ENCODE measurements at regions not wholly inside any gene's neighbourhood (a gene's known extent, or its start where the extent isn't known, plus 50 kb on each side); places are given as distances from the start of the nearest gene placed in this dataset.

GRCh38 chr14:40417777-40418401, 985.7 kb upstream of the FBXO33 start:
- DNase-seq = no peak
- Mint-ChIP-seq H3K36me3 (ENCODE audit: low read depth) (no peaks in the 10 kb centered on the region), H3K27ac (no peak overlapping the region), H3K4me3 (no peak overlapping the region), H3K4me1 (no peaks in the 10 kb centered on the region), H3K27me3 (no peaks in the 10 kb centered on the region)
- no peak for ATAC-seq
- no peaks in the 10 kb centered on the region for H3K9me3 ChIP-seq (ENCODE audit: control insufficient read depth, low read length, poor library complexity, severe bottlenecking)

GRCh38 chr14:40416565-40416964, 984.3 kb upstream of the FBXO33 start:
- DNase-seq (no peak), ATAC-seq (no peak)
- Mint-ChIP-seq H3K27ac (no peak overlapping the region), H3K36me3 (ENCODE audit: low read depth) (no peaks in the 10 kb centered on the region), H3K4me1 (no peaks in the 10 kb centered on the region), H3K4me3 (no peak overlapping the region), H3K27me3 (no peaks in the 10 kb centered on the region)
- no peaks in the 10 kb centered on the region for H3K9me3 ChIP-seq (ENCODE audit: control insufficient read depth, low read length, poor library complexity, severe bottlenecking)

- peaks cover 2% of the 10 kb centered on the region for H3K9me3 ChIP-seq (ENCODE audit: control insufficient read depth, low read length, poor library complexity, severe bottlenecking)
- H3K4me1 Mint-ChIP-seq = no peaks in the 10 kb centered on the region
- H3K27me3 Mint-ChIP-seq = no peaks in the 10 kb centered on the region
- no peak overlapping the region for H3K27ac Mint-ChIP-seq
- H3K4me3 Mint-ChIP-seq = no peak overlapping the region
- ATAC-seq (no peak), DNase-seq (no peak)
- H3K36me3 Mint-ChIP-seq (ENCODE audit: low read depth) = no peaks in the 10 kb centered on the region
These were observed 982.2 kb upstream of the FBXO33 start for GRCh38 chr14:40414386-40414785.

- Mint-ChIP-seq H3K27me3 (no peaks in the 10 kb centered on the region), H3K4me3 (no peak overlapping the region), H3K4me1 (no peaks in the 10 kb centered on the region), H3K36me3 (ENCODE audit: low read depth) (no peaks in the 10 kb centered on the region), H3K27ac (no peak overlapping the region)
- H3K9me3 ChIP-seq (ENCODE audit: control insufficient read depth, low read length, poor library complexity, severe bottlenecking) = peaks cover 2% of the 10 kb centered on the region
- no peak for ATAC-seq
- no peak for DNase-seq
These were observed 980.9 kb upstream of the FBXO33 start for GRCh38 chr14:40413136-40413535.

GRCh38 chr14:40410708-40411107, 978.5 kb upstream of the FBXO33 start:
- Mint-ChIP-seq H3K4me3 (no peak overlapping the region), H3K27ac (no peak overlapping the region), H3K36me3 (ENCODE audit: low read depth) (no peaks in the 10 kb centered on the region), H3K27me3 (no peaks in the 10 kb centered on the region), H3K4me1 (no peaks in the 10 kb centered on the region)
- peaks cover 5% of the 10 kb centered on the region for H3K9me3 ChIP-seq (ENCODE audit: control insufficient read depth, low read length, poor library complexity, severe bottlenecking)
- DNase-seq (no peak), ATAC-seq (no peak)

- no peak overlapping the region for H3K4me3 Mint-ChIP-seq
- no peak for ATAC-seq
- no peaks in the 10 kb centered on the region for H3K27me3 Mint-ChIP-seq
- no peak for DNase-seq
- H3K9me3 ChIP-seq (ENCODE audit: control insufficient read depth, low read length, poor library complexity, severe bottlenecking) = peaks cover 2% of the 10 kb centered on the region
- no peak overlapping the region for H3K27ac Mint-ChIP-seq
- H3K4me1 Mint-ChIP-seq = no peaks in the 10 kb centered on the region
- H3K36me3 Mint-ChIP-seq (ENCODE audit: low read depth) = no peaks in the 10 kb centered on the region
These were observed 970.7 kb upstream of the FBXO33 start for GRCh38 chr14:40402957-40403356.

- no peaks in the 10 kb centered on the region for H3K36me3 Mint-ChIP-seq (ENCODE audit: low read depth)
- no peak overlapping the region for H3K4me3 Mint-ChIP-seq
These were observed 966.7 kb upstream of the FBXO33 start for GRCh38 chr14:40398981-40399380.

GRCh38 chr14:40394634-40395340, 962.6 kb upstream of the FBXO33 start:
- no peak overlapping the region for H3K27ac Mint-ChIP-seq
- no peaks in the 10 kb centered on the region for H3K9me3 ChIP-seq (ENCODE audit: control insufficient read depth, low read length, poor library complexity, severe bottlenecking)
- no peaks in the 10 kb centered on the region for H3K27me3 Mint-ChIP-seq
- H3K4me3 Mint-ChIP-seq = no peak overlapping the region
- H3K36me3 Mint-ChIP-seq (ENCODE audit: low read depth) = no peaks in the 10 kb centered on the region
- DNase-seq = no peak
- ATAC-seq = no peak
- H3K4me1 Mint-ChIP-seq = no peaks in the 10 kb centered on the region

More at GRCh38 chr14:40398981-40399380, 966.7 kb upstream of the FBXO33 start:
- Mint-ChIP-seq H3K27me3 (no peaks in the 10 kb centered on the region), H3K4me1 (no peaks in the 10 kb centered on the region), H3K27ac (no peak overlapping the region)
- H3K9me3 ChIP-seq (ENCODE audit: control insufficient read depth, low read length, poor library complexity, severe bottlenecking) = no peaks in the 10 kb centered on the region
- ATAC-seq (no peak), DNase-seq (no peak)

GRCh38 chr14:40393143-40393542, 960.9 kb upstream of the FBXO33 start:
- ATAC-seq = no peak
- no peaks in the 10 kb centered on the region for H3K4me1 Mint-ChIP-seq
- no peaks in the 10 kb centered on the region for H3K27me3 Mint-ChIP-seq
- no peak overlapping the region for H3K4me3 Mint-ChIP-seq
- H3K36me3 Mint-ChIP-seq (ENCODE audit: low read depth) = no peaks in the 10 kb centered on the region
- no peaks in the 10 kb centered on the region for H3K9me3 ChIP-seq (ENCODE audit: control insufficient read depth, low read length, poor library complexity, severe bottlenecking)
- DNase-seq = no peak
- no peak overlapping the region for H3K27ac Mint-ChIP-seq

GRCh38 chr14:40386433-40386832, 954.2 kb upstream of the FBXO33 start:
- no peak for ATAC-seq

GRCh38 chr14:40374221-40374620, 942.0 kb upstream of the FBXO33 start:
- Mint-ChIP-seq H3K27me3 (no peaks in the 10 kb centered on the region), H3K4me3 (no peak overlapping the region), H3K36me3 (ENCODE audit: low read depth) (no peaks in the 10 kb centered on the region), H3K4me1 (no peaks in the 10 kb centered on the region), H3K27ac (no peak overlapping the region)
- H3K9me3 ChIP-seq (ENCODE audit: control insufficient read depth, low read length, poor library complexity, severe bottlenecking) = no peaks in the 10 kb centered on the region
- ATAC-seq (no peak), DNase-seq (no peak)

More at GRCh38 chr14:40386433-40386832, 954.2 kb upstream of the FBXO33 start:
- Mint-ChIP-seq H3K27me3 (no peaks in the 10 kb centered on the region), H3K4me1 (no peaks in the 10 kb centered on the region), H3K36me3 (ENCODE audit: low read depth) (no peaks in the 10 kb centered on the region), H3K27ac (no peak overlapping the region), H3K4me3 (no peak overlapping the region)
- DNase-seq = no peak
- no peaks in the 10 kb centered on the region for H3K9me3 ChIP-seq (ENCODE audit: control insufficient read depth, low read length, poor library complexity, severe bottlenecking)

GRCh38 chr14:40371011-40371410, 938.8 kb upstream of the FBXO33 start:
- Mint-ChIP-seq H3K27me3 (no peaks in the 10 kb centered on the region), H3K36me3 (ENCODE audit: low read depth) (no peaks in the 10 kb centered on the region), H3K27ac (no peak overlapping the region), H3K4me1 (no peaks in the 10 kb centered on the region), H3K4me3 (no peak overlapping the region)
- DNase-seq = no peak
- no peaks in the 10 kb centered on the region for H3K9me3 ChIP-seq (ENCODE audit: control insufficient read depth, low read length, poor library complexity, severe bottlenecking)
- no peak for ATAC-seq

GRCh38 chr14:40368314-40368713, 936.1 kb upstream of the FBXO33 start:
- H3K9me3 ChIP-seq (ENCODE audit: control insufficient read depth, low read length, poor library complexity, severe bottlenecking) = peaks cover 3% of the 10 kb centered on the region
- Mint-ChIP-seq H3K4me1 (peaks cover 3% of the 10 kb centered on the region), H3K4me3 (no peak overlapping the region), H3K36me3 (ENCODE audit: low read depth) (no peaks in the 10 kb centered on the region), H3K27ac (no peak overlapping the region), H3K27me3 (no peaks in the 10 kb centered on the region)
- DNase-seq = no peak
- ATAC-seq = no peak

- DNase-seq (no peak), ATAC-seq (no peak)
- Mint-ChIP-seq H3K4me3 (no peak overlapping the region), H3K27me3 (no peaks in the 10 kb centered on the region), H3K4me1 (peaks cover 3% of the 10 kb centered on the region), H3K36me3 (ENCODE audit: low read depth) (no peaks in the 10 kb centered on the region), H3K27ac (no peak overlapping the region)
- peaks cover 3% of the 10 kb centered on the region for H3K9me3 ChIP-seq (ENCODE audit: control insufficient read depth, low read length, poor library complexity, severe bottlenecking)
These were observed 935.5 kb upstream of the FBXO33 start for GRCh38 chr14:40367717-40368116.
